K562 (cell line): ENCODE measurements at regions not wholly inside any gene's neighbourhood (a gene's known extent, or its start where the extent isn't known, plus 50 kb on each side); places are given as distances from the start of the nearest gene placed in this dataset.
A peak's percentile ranks its signal among the peaks of the same experiment; 100 is the strongest.

Experiments
- ATF3 ChIP-seq, 2 experiments: fragments of 450-650 bp in 1 of 2; sonication (generic) in 1 of 2; formaldehyde crosslinking in 1 of 2; IDR thresholded peaks in 1 of 2; conservative IDR thresholded peaks in 1 of 2; 2 replicates each; pipeline versions ENCODE4 v1.6.1 to v1.8.1; 2016 to 2023; ENCODE audit warnings: mild to moderate bottlenecking in 2 of 2, moderate library complexity in 2 of 2, inconsistent platforms in 1 of 2, missing genetic modification reagents in 1 of 2
- BMI1 ChIP-seq: fragments of 150-350 bp; IDR thresholded peaks from 2 replicates; pipeline ENCODE4 v1.6.1; 2014; ENCODE audit warnings: low read length
- HNRNPUL1 ChIP-seq: fragments of 200-400 bp; formaldehyde crosslinking; IDR thresholded peaks from 2 replicates; pipeline ENCODE4 v1.6.1; 2017; ENCODE audit warnings: low read length
- MXD1 ChIP-seq: fragments of 250-450 bp; sonication (Bioruptor Pico); IDR thresholded peaks from 2 replicates; pipeline ENCODE4 v1.8.0; 2021; ENCODE audit warnings: borderline replicate concordance, mild to moderate bottlenecking, moderate library complexity; ENCODE audit not compliant: poor library complexity, severe bottlenecking
- RFX7 ChIP-seq: fragments of 250-450 bp; sonication (Bioruptor Pico); IDR thresholded peaks from 2 replicates; pipeline ENCODE4 v1.5.1; 2021; ENCODE audit warnings: mild to moderate bottlenecking
- SMAD4 ChIP-seq: fragments of 250-450 bp; sonication (Bioruptor Pico); conservative IDR thresholded peaks from 2 replicates; pipeline ENCODE4 v1.8.0; 2021; ENCODE audit warnings: inconsistent platforms, mild to moderate bottlenecking, moderate library complexity
- SNIP1 ChIP-seq: fragments of 450-650 bp; IDR thresholded peaks from 2 replicates; pipeline ENCODE4 v1.7.1; 2017; ENCODE audit warnings: low read depth, mild to moderate bottlenecking
- XRCC5 ChIP-seq: fragments of 200-400 bp; formaldehyde crosslinking; IDR thresholded peaks from 2 replicates; pipeline ENCODE4 v1.6.1; 2017; ENCODE audit warnings: low read depth, mild to moderate bottlenecking, low read length
- ZBTB40 ChIP-seq, 2 experiments: fragments of 450-650 bp in 1 of 2; sonication (generic) in 1 of 2; formaldehyde crosslinking in 1 of 2; IDR thresholded peaks; 2 replicates each; pipeline versions ENCODE4 v1.7.1 to v1.9.0; 2016 to 2022; ENCODE audit warnings: inconsistent platforms in 1 of 2, mild to moderate bottlenecking in 1 of 2, missing genetic modification reagents in 1 of 2
- ZFP36 ChIP-seq: fragments of 150-350 bp; IDR thresholded peaks from 2 replicates; pipeline ENCODE4 v1.6.1; 2018; ENCODE audit warnings: low read length, low read depth; ENCODE audit not compliant: partially characterized antibody
- ZNF23 ChIP-seq: fragments of 250-450 bp; sonication (Bioruptor Pico); IDR thresholded peaks from 2 replicates; pipeline ENCODE4 v1.4.0; 2020; ENCODE audit warnings: mild to moderate bottlenecking
- ZNF589 ChIP-seq: fragments of 200-800 bp; sonication (Bioruptor generic); IDR thresholded peaks from 2 replicates; pipeline ENCODE4 v1.6.1; 2016; ENCODE audit warnings: low read depth, missing genetic modification characterization, missing compliant biosample characterization

- TF ChIP-seq ZBTB40 (IDR thresholded peaks at IDR 0.05) (no peak), ZBTB40 (CRISPR knock-in tag; IDR thresholded peaks at IDR 0.05) (no peak), SNIP1 (no peak), ZFP36 (no peak), ZNF589 (CRISPR knock-in tag) (no peak), XRCC5 (no peak), HNRNPUL1 (no peak), MXD1 (CRISPR knock-in tag) (no peak), ZNF23 (no peak), ATF3 (IDR thresholded peaks at IDR 0.05) (no peak), ATF3 (CRISPR knock-in tag; conservative IDR thresholded peaks at IDR 0.05) (no peak), SMAD4 (CRISPR knock-in tag) (0 out of 2 replicates have a peak, but pooled peaks have one; percentile 32), RFX7 (CRISPR knock-in tag) (no peak), BMI1 (no peak)
Measured at GRCh38 chr9:107547772-107548297, 58.3 kb upstream of the KLF4 start (continued).
